HuH-7.5 (cell line): ENCODE measurements at regions not wholly inside any gene's neighbourhood (a gene's known extent, or its start where the extent isn't known, plus 50 kb on each side); places are given as distances from the start of the nearest gene placed in this dataset.
"Not testable (repeated sequence)": the region's sequence is repeated elsewhere in the genome, so short reads cannot be mapped to it uniquely, and the experiment has no call there.

Experiments
- DNase-seq: peaks from one replicate; pipeline ENCODE4 v3.0.0; 2011; ENCODE audit warnings: low spot score

GRCh38 chr14:49114161-49114893 is 471.9 kb downstream of the RPS29 start:
- no peak for DNase-seq

- DNase-seq = no peak
Measured at GRCh38 chr14:49106741-49107667, 479.2 kb downstream of the RPS29 start.

- no peak for DNase-seq
Measured at GRCh38 chr14:49105956-49106355, 480.2 kb downstream of the RPS29 start.

GRCh38 chr14:49105512-49105911 is 480.7 kb downstream of the RPS29 start:
- no peak for DNase-seq

GRCh38 chr14:49092345-49092744 is 493.8 kb downstream of the RPS29 start:
- no peak for DNase-seq

- no peak for DNase-seq
Measured at GRCh38 chr14:49089107-49089506, 497.1 kb downstream of the RPS29 start.

GRCh38 chr14:49073292-49073691 is 512.9 kb downstream of the RPS29 start:
- DNase-seq = not testable (repeated sequence)

GRCh38 chr14:49058511-49058910 is 527.7 kb downstream of the RPS29 start:
- DNase-seq = no peak

- no peak for DNase-seq
Measured at GRCh38 chr14:49057838-49058510, 528.2 kb downstream of the RPS29 start.

GRCh38 chr14:49056021-49056420 is 530.2 kb downstream of the RPS29 start:
- DNase-seq = no peak

GRCh38 chr14:49052521-49052920 is 533.7 kb downstream of the RPS29 start:
- DNase-seq = no peak

- DNase-seq = no peak
Measured at GRCh38 chr14:49051328-49052060, 534.7 kb downstream of the RPS29 start.

GRCh38 chr14:49050822-49051221 is 535.4 kb downstream of the RPS29 start:
- no peak for DNase-seq

- DNase-seq = no peak
Measured at GRCh38 chr14:49049711-49050110, 536.5 kb downstream of the RPS29 start.

- DNase-seq = no peak
Measured at GRCh38 chr14:49044981-49045380, 541.2 kb downstream of the RPS29 start.

GRCh38 chr14:49036984-49037516 is 549.1 kb downstream of the RPS29 start:
- DNase-seq = no peak

GRCh38 chr14:49036266-49036665 is 549.9 kb downstream of the RPS29 start:
- no peak for DNase-seq

- no peak for DNase-seq
Measured at GRCh38 chr14:49033131-49033530, 553.0 kb downstream of the RPS29 start.

GRCh38 chr14:49031710-49032109 is 554.5 kb downstream of the RPS29 start:
- not testable (repeated sequence) for DNase-seq

GRCh38 chr14:49019467-49020115 is 566.6 kb downstream of the RPS29 start:
- no peak for DNase-seq

GRCh38 chr14:49017447-49017846 is 568.7 kb downstream of the RPS29 start:
- DNase-seq = no peak
